GM23338 (cell line): ENCODE measurements at regions not wholly inside any gene's neighbourhood (a gene's known extent, or its start where the extent isn't known, plus 50 kb on each side); places are given as distances from the start of the nearest gene placed in this dataset.

Experiments used
- ATAC-seq: fragments of 200-7000 bp; cut with Tn5 transposase; 3 replicates; pipeline ENCODE4 v1.9.1; 2020
- DNase-seq: peaks from one replicate; pipeline ENCODE4 v3.0.0-alpha.2; 2015; ENCODE audit warnings: low spot score
- H2AFZ ChIP-seq: fragments of 200-600 bp; sonication (generic); 2 replicates; pipeline ENCODE4 v1.8.0; 2016; ENCODE audit warnings: antibody characterized with exemption, mild to moderate bottlenecking, moderate library complexity
- H3F3A ChIP-seq: fragments of 200-600 bp; sonication (generic); replicated peaks from 2 replicates; pipeline ENCODE4 v1.8.0; 2017; ENCODE audit warnings: antibody characterized with exemption, mixed run types, low read depth
- H3K27ac ChIP-seq: fragments of 200-600 bp; sonication (generic); 2 replicates; pipeline ENCODE4 v1.6.1; 2016; ENCODE audit warnings: low read depth
- H3K27me3 ChIP-seq: fragments of 200-600 bp; sonication (generic); 2 replicates; pipeline ENCODE4 v1.8.0; 2016; ENCODE audit warnings: mild to moderate bottlenecking, mixed run types, moderate library complexity; ENCODE audit not compliant: insufficient read depth
- H3K36me3 ChIP-seq: fragments of 200-600 bp; sonication (generic); 2 replicates; pipeline ENCODE4 v1.8.0; 2016; ENCODE audit warnings: mild to moderate bottlenecking; ENCODE audit not compliant: insufficient read depth
- H3K4me1 ChIP-seq: fragments of 200-600 bp; sonication (generic); 2 replicates; pipeline ENCODE4 v1.8.0; 2016; ENCODE audit warnings: mild to moderate bottlenecking, moderate library complexity; ENCODE audit not compliant: insufficient read depth
- H3K4me2 ChIP-seq: fragments of 200-600 bp; sonication (generic); 2 replicates; pipeline ENCODE4 v1.7.1; 2017; ENCODE audit warnings: mixed run types
- H3K4me3 ChIP-seq: fragments of 200-600 bp; sonication (generic); 2 replicates; pipeline ENCODE4 v1.6.1; 2016; ENCODE audit warnings: mixed run types
- H3K79me2 ChIP-seq: fragments of 200-600 bp; sonication (generic); replicated peaks from 2 replicates; pipeline ENCODE4 v1.8.0; 2017; ENCODE audit warnings: mild to moderate bottlenecking; ENCODE audit not compliant: insufficient read depth
- H3K9me2 ChIP-seq: fragments of 200-600 bp; sonication (generic); 2 replicates; pipeline ENCODE4 v1.8.0; 2017; ENCODE audit not compliant: insufficient read depth
- H4K20me1 ChIP-seq: fragments of 200-600 bp; sonication (generic); replicated peaks from 2 replicates; pipeline ENCODE4 v1.8.0; 2017; ENCODE audit warnings: mild to moderate bottlenecking; ENCODE audit not compliant: insufficient read depth
- H3K27ac Mint-ChIP-seq: 2 replicates; pipeline ENCODE4 v1.8.0; 2020; ENCODE audit warnings: inconsistent platforms, mild to moderate bottlenecking, moderate library complexity, mixed read lengths
- H3K27me3 Mint-ChIP-seq: 3 replicates; pipeline ENCODE4 v1.8.0; 2022; ENCODE audit warnings: low read depth, mild to moderate bottlenecking, moderate library complexity, mixed read lengths, inconsistent platforms; ENCODE audit not compliant: insufficient read depth, poor library complexity
- H3K36me3 Mint-ChIP-seq: 3 replicates; pipeline ENCODE4 v1.8.0; 2021; ENCODE audit warnings: low read depth, mild to moderate bottlenecking, inconsistent platforms, moderate library complexity, mixed read lengths
- H3K4me1 Mint-ChIP-seq: 3 replicates; pipeline ENCODE4 v1.8.0; 2020; ENCODE audit warnings: mild to moderate bottlenecking, inconsistent platforms, mixed read lengths
- H3K4me3 Mint-ChIP-seq: 3 replicates; pipeline ENCODE4 v1.8.0; 2021; ENCODE audit warnings: moderate library complexity, mild to moderate bottlenecking, inconsistent platforms, mixed read lengths
- H3K9me3 Mint-ChIP-seq: 3 replicates; pipeline ENCODE4 v1.8.0; 2020; ENCODE audit warnings: moderate library complexity, mild to moderate bottlenecking, inconsistent platforms, mixed read lengths
- CTCF ChIP-seq, 2 experiments: fragments of 200-600 bp in 1 of 2; sonication (generic) in 1 of 2; conservative IDR thresholded peaks; 2 replicates each; pipeline versions ENCODE4 v1.5.1 to v1.6.1; 2016 to 2017; ENCODE audit warnings: antibody characterized with exemption in 2 of 2, low read depth in 2 of 2, mild to moderate bottlenecking in 2 of 2, moderate library complexity in 1 of 2
- ETS1 ChIP-seq: IDR thresholded peaks from 2 replicates; pipeline ENCODE4 v1.6.1; 2016; ENCODE audit warnings: antibody characterized with exemption
- EZH2phosphoT487 ChIP-seq: fragments of 200-600 bp; sonication (generic); IDR thresholded peaks from one replicate; pipeline ENCODE4 v1.8.1; 2018; ENCODE audit warnings: antibody characterized with exemption; ENCODE audit not compliant: unreplicated experiment
- NANOG ChIP-seq: IDR thresholded peaks from 2 replicates; pipeline ENCODE4 v1.6.1; 2016; ENCODE audit warnings: antibody characterized with exemption, borderline replicate concordance
- POLR2AphosphoS5 ChIP-seq: IDR thresholded peaks from 2 replicates; pipeline ENCODE4 v1.6.1; 2016; ENCODE audit warnings: antibody characterized with exemption, low read depth
- REST ChIP-seq: IDR thresholded peaks from one replicate; pipeline ENCODE4 v1.6.1; 2018; ENCODE audit warnings: antibody characterized with exemption; ENCODE audit not compliant: unreplicated experiment
- STAT1 ChIP-seq: IDR thresholded peaks from one replicate; pipeline ENCODE4 v1.6.1; 2016; ENCODE audit warnings: antibody characterized with exemption; ENCODE audit not compliant: unreplicated experiment
- ZNF114 ChIP-seq: fragments of 250-450 bp; sonication (Bioruptor Pico); IDR thresholded peaks from 2 replicates; pipeline ENCODE4 v1.5.0; 2020; ENCODE audit warnings: mild to moderate bottlenecking, moderate library complexity
- ZNF331 ChIP-seq: fragments of 250-450 bp; sonication (Bioruptor Pico); IDR thresholded peaks from 2 replicates; pipeline ENCODE4 v1.5.0; 2020; ENCODE audit warnings: low read depth, mild to moderate bottlenecking, moderate library complexity
- ZNF462 ChIP-seq: fragments of 250-450 bp; sonication (Bioruptor Pico); IDR thresholded peaks from 2 replicates; pipeline ENCODE4 v1.5.0; 2020; ENCODE audit warnings: mild to moderate bottlenecking, moderate library complexity

GRCh38 chr4:138773321-138773720 lies 242.3 kb upstream of the NOCT start (continued):
- TF ChIP-seq CTCF (conservative IDR thresholded peaks at IDR 0.05; ENCODE audit: low read depth in 2 of 2) (no peak), ZNF331 (CRISPR knock-in tag) (no peak), NANOG (no peak), POLR2AphosphoS5 (no peak), ZNF114 (CRISPR knock-in tag) (no peak), STAT1 (no peak)

DNA sequence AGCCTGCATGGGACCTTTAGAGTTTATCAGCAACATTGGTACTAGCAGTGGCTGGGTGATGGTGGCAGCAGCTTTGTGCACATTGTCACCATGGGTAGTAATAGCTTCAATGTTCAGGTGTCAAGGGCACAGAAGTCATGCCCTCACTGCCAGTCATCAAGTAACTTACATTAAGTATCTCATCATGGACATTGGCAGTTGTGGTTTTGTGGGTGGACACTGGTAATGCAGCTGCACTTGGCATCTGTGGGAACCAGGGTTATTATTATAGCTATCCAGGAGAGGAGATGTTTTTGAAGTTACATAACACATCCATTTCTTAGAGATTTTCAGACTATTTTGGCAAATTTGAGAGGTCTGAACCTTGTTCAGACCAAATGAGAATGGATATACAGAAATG lies 243.2 kb upstream of the NOCT start:
- Mint-ChIP-seq H3K36me3 (no peaks in the 10 kb centered on the region), H3K27ac (no peak overlapping the region), H3K9me3 (no peaks in the 10 kb centered on the region), H3K27me3 (no peaks in the 10 kb centered on the region), H3K4me3 (no peak overlapping the region), H3K4me1 (peaks cover 9% of the 10 kb centered on the region)
- Histone ChIP-seq H3K79me2 (no peaks in the 10 kb centered on the region), H4K20me1 (no peaks in the 10 kb centered on the region), H3K27ac (no peak overlapping the region), H3F3A (no peaks in the 10 kb centered on the region), H3K9me2 (0 out of 2 replicates have a peak, but pooled peaks cover 9% of the 10 kb centered on the region), H3K4me2 (no peak overlapping the region), H3K36me3 (no peaks in the 10 kb centered on the region), H3K4me1 (peaks cover 4% of the 10 kb centered on the region), H3K4me3 (no peak overlapping the region), H2AFZ (no peak overlapping the region), H3K27me3 (no peaks in the 10 kb centered on the region)
- DNase-seq (no peak), ATAC-seq (no peak)
- TF ChIP-seq REST (no peak), EZH2phosphoT487 (no peak), CTCF (conservative IDR thresholded peaks at IDR 0.05; ENCODE audit: low read depth in 2 of 2) (no peak), STAT1 (no peak), ETS1 (no peak), NANOG (no peak), ZNF462 (CRISPR knock-in tag) (no peak), ZNF331 (CRISPR knock-in tag) (no peak)
